ENCODE measurements at regions not wholly inside any gene's neighbourhood (a gene's known extent, or its start where the extent isn't known, plus 50 kb on each side); places are given as distances from the start of the nearest gene placed in this dataset.
A peak's percentile ranks its signal among the peaks of the same experiment; 100 is the strongest.

GRCh38 chrX:9148615-9149399 lies 114.9 kb upstream of the FAM9B start:
- DNase-seq: no peak

GRCh38 chrX:9149501-9150245 lies 115.7 kb upstream of the FAM9B start:
- no peak for DNase-seq

GRCh38 chrX:9151772-9152307 lies 117.9 kb upstream of the FAM9B start:
- no peak for DNase-seq

- no peak for DNase-seq
These were observed 119.4 kb upstream of the FAM9B start for GRCh38 chrX:9153300-9153699.

GRCh38 chrX:9158611-9159010 lies 124.7 kb upstream of the FAM9B start:
- DNase-seq: no peak

GRCh38 chrX:9160698-9161329 lies 126.9 kb upstream of the FAM9B start:
- no peak for DNase-seq

- no peak for DNase-seq
These were observed 128.8 kb upstream of the FAM9B start for GRCh38 chrX:9162698-9163097.

- DNase-seq: peak; percentile 7
These were observed 129.3 kb upstream of the FAM9B start for GRCh38 chrX:9163214-9163709.

GRCh38 chrX:9164086-9164485 lies 130.2 kb upstream of the FAM9B start:
- DNase-seq: no peak

- no peak for DNase-seq
These were observed 130.9 kb upstream of the FAM9B start for GRCh38 chrX:9164533-9165426.

GRCh38 chrX:9166584-9166944 lies 132.6 kb upstream of the FAM9B start:
- no peak for DNase-seq

- no peak for DNase-seq
These were observed 138.0 kb upstream of the FAM9B start for GRCh38 chrX:9171841-9172463.

GRCh38 chrX:9172464-9172850 lies 138.5 kb upstream of the FAM9B start:
- no peak for DNase-seq

GRCh38 chrX:9180623-9181022 lies 146.7 kb upstream of the FAM9B start:
- DNase-seq: no peak

- no peak for DNase-seq
These were observed 148.1 kb upstream of the FAM9B start for GRCh38 chrX:9182041-9182440.

GRCh38 chrX:9183481-9183880 lies 149.6 kb upstream of the FAM9B start:
- no peak for DNase-seq

- no peak for DNase-seq
These were observed 150.3 kb upstream of the FAM9B start for GRCh38 chrX:9184211-9184610.

GRCh38 chrX:9188117-9188516 lies 154.2 kb upstream of the FAM9B start:
- DNase-seq: no peak

- DNase-seq: no peak
These were observed 155.4 kb upstream of the FAM9B start for GRCh38 chrX:9189286-9189685.

- no peak for DNase-seq
These were observed 157.5 kb upstream of the FAM9B start for GRCh38 chrX:9191392-9191791.

- DNase-seq: no peak
These were observed 161.4 kb upstream of the FAM9B start for GRCh38 chrX:9195199-9195880.
